A549 (cell line): ENCODE measurements at regions not wholly inside any gene's neighbourhood (a gene's known extent, or its start where the extent isn't known, plus 50 kb on each side); places are given as distances from the start of the nearest gene placed in this dataset.
A peak's percentile ranks its signal among the peaks of the same experiment; 100 is the strongest.

ENCODE experiments used
- ATAC-seq, 2 experiments: fragments of 200-7000 bp in 1 of 2; fragments of >200 bp in 1 of 2; cut with Nextera tagmentation in 1 of 2; cut with Tn5 transposase in 1 of 2; 3 replicates each; pipeline versions ENCODE4 v1.8.0 to v1.9.1; 2018 to 2020; ENCODE audit warnings: mild to moderate bottlenecking in 1 of 2, moderate library complexity in 1 of 2
- CTCF ChIA-PET: fragments of 300-600 bp; sonication (Branson Sonifier 250); formaldehyde crosslinking; extraction: SDS; loops from one replicate; lab custom pipeline; 2021; ENCODE audit warnings: antibody characterized with exemption, inconsistent platforms; lab: Yijun Ruan, JAX
- POLR2A ChIA-PET: fragments of 350-600 bp; formaldehyde crosslinking; extraction: SDS; loops from one replicate; lab custom pipeline; 2021; ENCODE audit warnings: antibody characterized with exemption, inconsistent platforms; lab: Yijun Ruan, JAX
- DNase-seq, 2 experiments: peaks; one replicate each; pipeline versions ENCODE4 v3.0.0 to v3.0.0-alpha.2; 2011 to 2016; ENCODE audit warnings: low read depth in 1 of 2, low spot score in 1 of 2
- FAIRE-seq: peaks from 2 replicates; lab custom pipeline; 2011; peaks lifted over from hg19 to GRCh38; lab: Jason Lieb, UNC
- H3K27ac ChIP-seq, 2 experiments: fragments of >200 bp; sonication (Bioruptor Twin); formaldehyde crosslinking; 3 replicates each; pipeline ENCODE4 v1.5.1; 2016 to 2017
- H3K4me1 ChIP-seq: fragments of >200 bp; sonication (Bioruptor Twin); formaldehyde crosslinking; 3 replicates; pipeline ENCODE4 v1.6.1; 2016
- H3K4me2 ChIP-seq: fragments of >200 bp; sonication (Bioruptor Twin); formaldehyde crosslinking; 3 replicates; pipeline ENCODE4 v1.6.1; 2016
- H3K4me3 ChIP-seq: fragments of >200 bp; sonication (Bioruptor Twin); formaldehyde crosslinking; 3 replicates; pipeline ENCODE4 v1.5.1; 2016
- H3K9me3 ChIP-seq: fragments of >200 bp; sonication (Bioruptor Twin); formaldehyde crosslinking; 3 replicates; pipeline ENCODE4 v1.6.1; 2016
- BHLHE40 ChIP-seq: IDR thresholded peaks from 2 replicates; pipeline ENCODE4 v1.6.1; 2012; ENCODE audit warnings: low read depth, low read length, inconsistent platforms
- CBX8 ChIP-seq: fragments of 200-600 bp; sonication (generic); IDR thresholded peaks from 2 replicates; pipeline ENCODE4 v1.6.1; 2016
- CEBPB ChIP-seq, 2 experiments: fragments of >200 bp in 1 of 2; sonication (Bioruptor Twin) in 1 of 2; formaldehyde crosslinking in 1 of 2; IDR thresholded peaks; 2 replicates each; pipeline ENCODE4 v1.6.1; 2012 to 2016
- ESRRA ChIP-seq: fragments of 150-350 bp; IDR thresholded peaks from 2 replicates; pipeline ENCODE4 v1.6.1; 2014; ENCODE audit warnings: mild to moderate bottlenecking, low read length, borderline replicate concordance
- FOSL2 ChIP-seq, 2 experiments: fragments of 450-650 bp in 1 of 2; fragments of >200 bp in 1 of 2; sonication (Bioruptor Twin) in 1 of 2; formaldehyde crosslinking; IDR thresholded peaks; 2 replicates each; pipeline versions ENCODE4 v1.5.0 to v1.6.1; 2016 to 2020; ENCODE audit warnings: mild to moderate bottlenecking in 1 of 2, moderate library complexity in 1 of 2
- HEYL ChIP-seq: fragments of 250-450 bp; sonication (Bioruptor Pico); IDR thresholded peaks from 2 replicates; pipeline ENCODE4 v1.8.0; 2021; ENCODE audit warnings: mild to moderate bottlenecking, moderate library complexity
- JUN ChIP-seq, 2 experiments: fragments of >200 bp; sonication (Bioruptor Twin); formaldehyde crosslinking; IDR thresholded peaks; 2 replicates in 1 of 2; 3 replicates in 1 of 2; pipeline ENCODE4 v1.6.1; 2016 to 2017
- JUNB ChIP-seq: fragments of >200 bp; sonication (Bioruptor Twin); formaldehyde crosslinking; IDR thresholded peaks from 2 replicates; pipeline ENCODE4 v1.6.1; 2016
- MAFK ChIP-seq: fragments of 450-650 bp; IDR thresholded peaks from 2 replicates; pipeline ENCODE4 v1.6.1; 2014; ENCODE audit not compliant: partially characterized antibody
- NPAS2 ChIP-seq: fragments of 250-450 bp; sonication (Bioruptor Pico); IDR thresholded peaks from 2 replicates; pipeline ENCODE4 v1.8.0; 2022; ENCODE audit warnings: mild to moderate bottlenecking, moderate library complexity, borderline replicate concordance
- SMC3 ChIP-seq: fragments of >200 bp; sonication (Bioruptor Twin); formaldehyde crosslinking; IDR thresholded peaks from 3 replicates; pipeline ENCODE4 v1.6.1; 2018; ENCODE audit warnings: inconsistent platforms
- ZFP36 ChIP-seq: fragments of 450-650 bp; IDR thresholded peaks from 2 replicates; pipeline ENCODE4 v1.6.1; 2014; ENCODE audit warnings: borderline replicate concordance; ENCODE audit not compliant: partially characterized antibody
- ZSCAN20 ChIP-seq: fragments of 250-450 bp; sonication (Bioruptor Pico); IDR thresholded peaks from 2 replicates; pipeline ENCODE4 v1.8.0; 2022; ENCODE audit warnings: mild to moderate bottlenecking, moderate library complexity
- WGBS: methylation state at CpG from one replicate; pipeline ENCODE4 v1.1.6; 2017; ENCODE audit errors: missing lambda C conversion rate; 5-methylcytosine and 5-hydroxymethylcytosine counted together
- TF ChIP-seq, protein P1 (sequence below): fragments of 250-450 bp; sonication (Bioruptor Pico); IDR thresholded peaks from 2 replicates; pipeline ENCODE4 v1.5.0; 2021; ENCODE audit warnings: mild to moderate bottlenecking, moderate library complexity, borderline replicate concordance
- TF ChIP-seq, protein P2 (sequence below): fragments of 250-450 bp; sonication (Bioruptor Pico); IDR thresholded peaks from 2 replicates; pipeline ENCODE4 v1.5.0; 2020; ENCODE audit warnings: low read depth, mild to moderate bottlenecking, moderate library complexity
- TF ChIP-seq, protein P3 (sequence below): IDR thresholded peaks from 2 replicates; pipeline ENCODE4 v1.6.1; 2012
- TF ChIP-seq, protein P4 (sequence below): IDR thresholded peaks from 2 replicates; pipeline ENCODE4 v1.6.1; 2012

DNA sequence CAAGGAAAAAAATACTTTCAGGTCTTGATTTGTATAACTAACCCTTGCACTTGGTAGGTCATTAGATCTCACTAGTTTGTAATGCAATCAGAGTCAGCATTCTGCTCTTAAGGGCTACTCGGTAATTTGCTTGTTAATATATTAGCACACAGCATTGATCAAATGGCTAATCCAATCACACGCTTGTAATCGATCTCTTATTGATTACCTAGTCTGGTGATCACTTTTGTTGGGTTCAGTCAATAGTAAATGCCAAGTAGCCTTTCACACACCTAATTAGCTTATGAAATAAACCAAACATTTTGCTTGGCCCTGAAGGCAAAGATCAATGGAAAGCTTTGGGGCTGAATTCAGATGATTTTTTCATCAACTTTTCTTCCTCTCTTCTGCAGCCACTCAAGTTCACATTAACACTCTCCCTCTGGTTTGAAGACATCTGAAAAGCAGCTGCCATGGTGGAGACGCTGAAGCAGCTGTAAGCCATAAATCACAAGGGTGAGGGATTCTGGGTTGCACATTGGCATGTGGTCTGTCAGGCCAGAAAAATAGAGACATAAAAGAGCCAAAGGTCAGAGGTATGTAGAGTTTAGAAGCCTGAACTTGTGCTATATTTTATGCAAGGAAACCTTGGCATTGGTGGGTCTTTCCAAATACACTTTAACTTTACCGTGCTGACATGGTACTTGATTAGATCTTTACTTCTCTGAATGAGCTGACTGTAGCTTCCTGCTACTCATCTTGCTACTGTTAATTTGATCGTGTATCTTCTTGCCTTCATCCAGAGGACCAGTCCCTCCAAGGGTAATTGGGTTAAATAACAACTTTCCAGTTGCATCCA, 234.4 kb downstream of the SIM1 start:
- Histone ChIP-seq H3K4me1 (peaks cover 34% of the 10 kb centered on the region), H3K4me2 (no peak overlapping the region), H3K9me3 (no peaks in the 10 kb centered on the region), H3K27ac (no peak overlapping the region), H3K4me3 (no peak overlapping the region)
- 93% methylated on average over 6 of the region's 6 CpGs for WGBS
- no peak for ATAC-seq
- no peak for DNase-seq
- FAIRE-seq, result no peak
- no peak for TF ChIP-seq ZSCAN20
- TF ChIP-seq MAFK, result no peak
- TF ChIP-seq NPAS2 (CRISPR knock-in tag), result no peak
- TF ChIP-seq, protein P1, sequence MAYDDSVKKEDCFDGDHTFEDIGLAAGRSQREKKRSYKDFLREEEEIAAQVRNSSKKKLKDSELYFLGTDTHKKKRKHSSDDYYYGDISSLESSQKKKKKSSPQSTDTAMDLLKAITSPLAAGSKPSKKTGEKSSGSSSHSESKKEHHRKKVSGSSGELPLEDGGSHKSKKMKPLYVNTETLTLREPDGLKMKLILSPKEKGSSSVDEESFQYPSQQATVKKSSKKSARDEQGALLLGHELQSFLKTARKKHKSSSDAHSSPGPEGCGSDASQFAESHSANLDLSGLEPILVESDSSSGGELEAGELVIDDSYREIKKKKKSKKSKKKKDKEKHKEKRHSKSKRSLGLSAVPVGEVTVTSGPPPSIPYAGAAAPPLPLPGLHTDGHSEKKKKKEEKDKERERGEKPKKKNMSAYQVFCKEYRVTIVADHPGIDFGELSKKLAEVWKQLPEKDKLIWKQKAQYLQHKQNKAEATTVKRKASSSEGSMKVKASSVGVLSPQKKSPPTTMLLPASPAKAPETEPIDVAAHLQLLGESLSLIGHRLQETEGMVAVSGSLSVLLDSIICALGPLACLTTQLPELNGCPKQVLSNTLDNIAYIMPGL (CRISPR knock-in tag), result no peak
- TF ChIP-seq, protein P2, sequence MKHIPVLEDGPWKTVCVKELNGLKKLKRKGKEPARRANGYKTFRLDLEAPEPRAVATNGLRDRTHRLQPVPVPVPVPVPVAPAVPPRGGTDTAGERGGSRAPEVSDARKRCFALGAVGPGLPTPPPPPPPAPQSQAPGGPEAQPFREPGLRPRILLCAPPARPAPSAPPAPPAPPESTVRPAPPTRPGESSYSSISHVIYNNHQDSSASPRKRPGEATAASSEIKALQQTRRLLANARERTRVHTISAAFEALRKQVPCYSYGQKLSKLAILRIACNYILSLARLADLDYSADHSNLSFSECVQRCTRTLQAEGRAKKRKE (CRISPR knock-in tag), result no peak
- no peak for TF ChIP-seq SMC3
- TF ChIP-seq, protein P3, sequence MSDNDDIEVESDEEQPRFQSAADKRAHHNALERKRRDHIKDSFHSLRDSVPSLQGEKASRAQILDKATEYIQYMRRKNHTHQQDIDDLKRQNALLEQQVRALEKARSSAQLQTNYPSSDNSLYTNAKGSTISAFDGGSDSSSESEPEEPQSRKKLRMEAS, result no peak
- no peak for TF ChIP-seq FOSL2 (IDR thresholded peaks at IDR 0.05)
- TF ChIP-seq FOSL2 (CRISPR knock-in tag; IDR thresholded peaks at IDR 0.05), result no peak
- no peak for TF ChIP-seq CBX8
- TF ChIP-seq BHLHE40, result no peak
- TF ChIP-seq HEYL, result no peak
- ChIA-PET CTCF (interaction anchor here (0.8 to 1.8 kb wide), 5 partner anchors 12 to 773 kb away, joined by 3 to 4 read pairs (median 3); no protein-coding TSS in a partner anchor), POLR2A (no interaction called here)

DNA sequence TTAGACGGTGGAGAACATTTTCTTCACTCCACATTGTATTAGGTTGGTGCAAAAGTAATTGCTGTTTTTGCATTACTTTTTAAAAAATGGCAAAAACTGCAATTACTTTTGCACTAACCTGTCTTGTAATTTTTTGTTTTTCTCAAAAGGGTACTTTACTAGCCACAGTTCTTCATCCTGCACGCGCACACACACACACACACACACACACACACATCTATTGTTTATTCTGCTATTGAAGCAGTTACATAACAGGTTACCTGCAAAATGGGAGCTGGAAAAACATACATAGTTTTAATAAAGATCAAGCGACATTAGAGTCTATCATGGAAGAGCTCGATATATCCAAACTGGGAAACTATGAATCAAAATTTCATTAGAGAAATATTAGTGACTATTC, 235.2 kb downstream of the SIM1 start:
- FAIRE-seq (no peak), ATAC-seq (no peak), DNase-seq (peak in 1 of 2 experiments; percentile 7)
- ChIA-PET CTCF (interaction anchor here (0.7 to 1.8 kb wide), 5 partner anchors 12 to 772 kb away, joined by 3 to 4 read pairs (median 3); no protein-coding TSS in a partner anchor), POLR2A (no interaction called here)
- peak overlapping the region; percentile 51; the same call in 2 of the 3 replicates for H3K4me3 ChIP-seq
- no peak for TF ChIP-seq CEBPB (IDR thresholded peaks at IDR 0.05)
- no peak for TF ChIP-seq ZFP36
- TF ChIP-seq, protein P1 (CRISPR knock-in tag), result no peak
- no peak for TF ChIP-seq JUNB
- TF ChIP-seq, protein P4, sequence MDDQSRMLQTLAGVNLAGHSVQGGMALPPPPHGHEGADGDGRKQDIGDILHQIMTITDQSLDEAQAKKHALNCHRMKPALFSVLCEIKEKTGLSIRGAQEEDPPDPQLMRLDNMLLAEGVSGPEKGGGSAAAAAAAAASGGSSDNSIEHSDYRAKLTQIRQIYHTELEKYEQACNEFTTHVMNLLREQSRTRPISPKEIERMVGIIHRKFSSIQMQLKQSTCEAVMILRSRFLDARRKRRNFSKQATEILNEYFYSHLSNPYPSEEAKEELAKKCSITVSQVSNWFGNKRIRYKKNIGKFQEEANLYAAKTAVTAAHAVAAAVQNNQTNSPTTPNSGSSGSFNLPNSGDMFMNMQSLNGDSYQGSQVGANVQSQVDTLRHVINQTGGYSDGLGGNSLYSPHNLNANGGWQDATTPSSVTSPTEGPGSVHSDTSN, result no peak
- no peak for TF ChIP-seq ESRRA
- TF ChIP-seq JUN (IDR thresholded peaks at IDR 0.05), result no peak
- TF ChIP-seq, protein P2 (CRISPR knock-in tag), result no peak
- H3K4me2 ChIP-seq, result peak overlapping the region; percentile 98
- no peaks in the 10 kb centered on the region for H3K9me3 ChIP-seq
- peak overlapping the region; percentile 87 for H3K27ac ChIP-seq
- WGBS, result 68% methylated on average over 5 of the region's 5 CpGs
- H3K4me1 ChIP-seq, result peaks cover 26% of the 10 kb centered on the region
